ENCODE measurements at regions not wholly inside any gene's neighbourhood (a gene's known extent, or its start where the extent isn't known, plus 50 kb on each side); places are given as distances from the start of the nearest gene placed in this dataset.

- no peaks in the 10 kb centered on the region for H3F3A ChIP-seq (ENCODE audit: low read length, unreplicated experiment)
- no peaks in the 10 kb centered on the region for H3K79me2 ChIP-seq (ENCODE audit: low read length)
- no peak overlapping the region for H3K4me3 ChIP-seq (ENCODE audit: low read length)
- no peak for ATAC-seq
- H3K9me3 ChIP-seq (ENCODE audit: low read length) = peaks cover 8% of the 10 kb centered on the region; the same call in 1 of the 2 replicates
- no peak overlapping the region for H3K9ac ChIP-seq (ENCODE audit: low read length)
- no peaks in the 10 kb centered on the region for H3K9me2 ChIP-seq (replicated peaks; ENCODE audit: low read length)
- H3K27ac ChIP-seq (ENCODE audit: low read length) = no peak overlapping the region
- H4K20me1 ChIP-seq (ENCODE audit: low read length) = no peaks in the 10 kb centered on the region
- CTCF ChIA-PET = no interaction called here
- H3K4me2 ChIP-seq (ENCODE audit: low read length) = no peak overlapping the region
- BruUV-seq (replicated peaks) = no TSS peak
- no peaks in the 10 kb centered on the region for H3K27me3 ChIP-seq (ENCODE audit: low read length)
- no peaks in the 10 kb centered on the region for H3K4me1 ChIP-seq (ENCODE audit: insufficient read depth, low read length)
- H3K36me3 ChIP-seq (ENCODE audit: low read depth, low read length) = no peaks in the 10 kb centered on the region
- TF ChIP-seq EZH2phosphoT487 (IDR thresholded peaks at IDR 0.05; ENCODE audit: borderline replicate concordance, low read length) (no peak), CTCF (conservative IDR thresholded peaks at IDR 0.05; ENCODE audit: low read depth, low read length) (no peak), EZH2 (IDR thresholded peaks at IDR 0.05; ENCODE audit: low read length, unreplicated experiment) (no peak)
- H2AFZ ChIP-seq (ENCODE audit: low read length) = no peak overlapping the region
- POLR2A ChIA-PET (ENCODE audit: unreplicated experiment) = no interaction called here
- intact Hi-C loops (cut with micrococcal nuclease) = no loop called here
- DNase-seq = no peak
Measured at GRCh38 chr3:118540826-118541225, 493.8 kb downstream of the IGSF11 start.

- H3K4me3 ChIP-seq (ENCODE audit: low read length) = no peak overlapping the region
- TF ChIP-seq EZH2 (IDR thresholded peaks at IDR 0.05; ENCODE audit: low read length, unreplicated experiment) = no peak
- TF ChIP-seq EZH2phosphoT487 (IDR thresholded peaks at IDR 0.05; ENCODE audit: borderline replicate concordance, low read length) = no peak
- no peak for TF ChIP-seq CTCF (conservative IDR thresholded peaks at IDR 0.05; ENCODE audit: low read depth, low read length)
- no peaks in the 10 kb centered on the region for H3K27me3 ChIP-seq (ENCODE audit: low read length)
- DNase-seq = no peak
- ATAC-seq = no peak
- ChIA-PET CTCF (no interaction called here), POLR2A (ENCODE audit: unreplicated experiment) (no interaction called here)
- BruUV-seq (replicated peaks) = no TSS peak
- no peak overlapping the region for H3K9ac ChIP-seq (ENCODE audit: low read length)
- H3K9me2 ChIP-seq (replicated peaks; ENCODE audit: low read length) = no peaks in the 10 kb centered on the region
- H3F3A ChIP-seq (ENCODE audit: low read length, unreplicated experiment) = no peaks in the 10 kb centered on the region
- H3K36me3 ChIP-seq (ENCODE audit: low read depth, low read length) = no peaks in the 10 kb centered on the region
- H3K79me2 ChIP-seq (ENCODE audit: low read length) = no peaks in the 10 kb centered on the region
- intact Hi-C loops (cut with micrococcal nuclease) = no loop called here
- no peak overlapping the region for H3K4me2 ChIP-seq (ENCODE audit: low read length)
- no peaks in the 10 kb centered on the region for H3K4me1 ChIP-seq (ENCODE audit: insufficient read depth, low read length)
- no peaks in the 10 kb centered on the region for H4K20me1 ChIP-seq (ENCODE audit: low read length)
- no peak overlapping the region for H3K27ac ChIP-seq (ENCODE audit: low read length)
- H3K9me3 ChIP-seq (ENCODE audit: low read length) = peaks cover 8% of the 10 kb centered on the region; the same call in 1 of the 2 replicates
- H2AFZ ChIP-seq (ENCODE audit: low read length) = no peak overlapping the region
Measured at GRCh38 chr3:118541796-118542195, 492.9 kb downstream of the IGSF11 start.

- no peaks in the 10 kb centered on the region for H3K9me2 ChIP-seq (replicated peaks; ENCODE audit: low read length)
- no peaks in the 10 kb centered on the region for H3K79me2 ChIP-seq (ENCODE audit: low read length)
- POLR2A ChIA-PET (ENCODE audit: unreplicated experiment) = no interaction called here
- no peaks in the 10 kb centered on the region for H3K27me3 ChIP-seq (ENCODE audit: low read length)
- intact Hi-C loops (cut with micrococcal nuclease) = no loop called here
- H3K27ac ChIP-seq (ENCODE audit: low read length) = 0 out of 2 replicates have a peak overlapping the region, but pooled peaks have one; percentile 32
- CTCF ChIA-PET = no interaction called here
- H3F3A ChIP-seq (ENCODE audit: low read length, unreplicated experiment) = no peaks in the 10 kb centered on the region
- no peaks in the 10 kb centered on the region for H3K36me3 ChIP-seq (ENCODE audit: low read depth, low read length)
- no peaks in the 10 kb centered on the region for H4K20me1 ChIP-seq (ENCODE audit: low read length)
- H3K4me1 ChIP-seq (ENCODE audit: insufficient read depth, low read length) = no peaks in the 10 kb centered on the region
- H2AFZ ChIP-seq (ENCODE audit: low read length) = peak overlapping the region; percentile 33; the same call in 1 of the 2 replicates
- ATAC-seq (no peak), DNase-seq (no peak)
- H3K4me2 ChIP-seq (ENCODE audit: low read length) = no peak overlapping the region
- H3K9ac ChIP-seq (ENCODE audit: low read length) = no peak overlapping the region
- no peak overlapping the region for H3K4me3 ChIP-seq (ENCODE audit: low read length)
- H3K9me3 ChIP-seq (ENCODE audit: low read length) = peaks cover 9% of the 10 kb centered on the region; the same call in 1 of the 2 replicates
- TF ChIP-seq CTCF (conservative IDR thresholded peaks at IDR 0.05; ENCODE audit: low read depth, low read length) (no peak), EZH2 (IDR thresholded peaks at IDR 0.05; ENCODE audit: low read length, unreplicated experiment) (no peak), EZH2phosphoT487 (IDR thresholded peaks at IDR 0.05; ENCODE audit: borderline replicate concordance, low read length) (no peak)
- no TSS peak for BruUV-seq (replicated peaks)
Measured at GRCh38 chr3:118543832-118544231, 490.8 kb downstream of the IGSF11 start.

Measured in PC-3 (cell line).